SK-N-SH (cell line): ENCODE measurements at regions not wholly inside any gene's neighbourhood (a gene's known extent, or its start where the extent isn't known, plus 50 kb on each side); places are given as distances from the start of the nearest gene placed in this dataset.

Experiments
- EZH2phosphoT487 ChIP-seq: fragments of 200-600 bp; sonication (generic); IDR thresholded peaks from 2 replicates; pipeline ENCODE4 v1.6.1; 2017; ENCODE audit warnings: low read depth, mixed run types, mild to moderate bottlenecking, antibody characterized with exemption, moderate library complexity, borderline replicate concordance
- JUND ChIP-seq: IDR thresholded peaks from 2 replicates; pipeline ENCODE4 v1.4.0; 2012
- NRF1 ChIP-seq: IDR thresholded peaks from 2 replicates; pipeline ENCODE4 v1.6.1; 2012; ENCODE audit warnings: low read depth, mild to moderate bottlenecking, low read length
- RFX5 ChIP-seq: IDR thresholded peaks from 2 replicates; pipeline ENCODE4 v1.6.1; 2012; ENCODE audit warnings: mild to moderate bottlenecking, improper control_type of control experiment, low read length
- TAF1 ChIP-seq: IDR thresholded peaks from 2 replicates; pipeline ENCODE4 v1.6.1; 2012; ENCODE audit warnings: low read depth, mild to moderate bottlenecking, low read length, moderate library complexity, borderline replicate concordance
- TF ChIP-seq, protein P1 (sequence below): fragments of 200-600 bp; sonication (generic); IDR thresholded peaks from 2 replicates; pipeline ENCODE4 v1.6.1; 2017; ENCODE audit warnings: antibody characterized with exemption, mild to moderate bottlenecking, moderate library complexity
- TF ChIP-seq, protein P2 (sequence below): IDR thresholded peaks from 2 replicates; pipeline ENCODE4; 2012
- TF ChIP-seq, protein P3 (sequence below): fragments of 150-350 bp; IDR thresholded peaks from 2 replicates; pipeline ENCODE4 v1.6.1; 2016; ENCODE audit warnings: mild to moderate bottlenecking, low read depth, low read length
- TF ChIP-seq, protein P4 (sequence below): fragments of 150-350 bp; IDR thresholded peaks from 2 replicates; pipeline ENCODE4 v1.6.1; 2017; ENCODE audit warnings: antibody characterized with exemption, low read length, low read depth, borderline replicate concordance
- TF ChIP-seq, protein P5 (sequence below): IDR thresholded peaks from 2 replicates; pipeline ENCODE4 v1.4.0; 2012; ENCODE audit warnings: low read depth

DNA sequence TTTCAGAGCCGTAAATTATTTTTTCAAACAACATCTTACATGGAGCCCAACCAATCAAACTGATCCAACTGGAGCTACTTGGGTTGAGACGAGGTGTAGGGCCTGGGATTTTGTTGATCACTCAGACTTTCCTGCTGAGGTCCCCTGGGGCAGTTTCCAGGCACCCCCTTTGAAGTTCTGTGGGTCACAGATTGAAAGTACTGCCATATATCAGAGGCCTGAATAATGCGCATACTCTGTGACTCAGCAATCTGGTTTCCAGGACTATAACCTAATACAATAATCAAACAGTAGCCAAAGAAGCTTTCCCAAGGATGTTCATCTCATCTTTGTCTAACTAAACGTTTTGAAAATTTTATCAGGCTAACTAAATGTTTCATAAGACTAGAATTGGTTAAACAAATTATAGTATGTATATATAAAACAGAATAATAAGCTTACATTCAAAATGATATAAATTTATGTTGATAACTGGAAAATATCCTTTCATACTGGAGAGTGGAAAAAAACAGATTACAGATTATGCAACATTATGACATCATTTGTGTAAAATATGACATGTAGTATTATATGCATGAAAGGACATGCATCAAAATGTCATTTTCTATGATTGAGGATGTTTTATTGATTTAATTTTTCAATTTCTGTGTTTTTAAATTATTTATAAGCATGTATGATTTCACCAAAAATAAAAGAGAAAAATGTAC lies 617.1 kb downstream of the NTRK3 start:
- TF ChIP-seq, protein P1, sequence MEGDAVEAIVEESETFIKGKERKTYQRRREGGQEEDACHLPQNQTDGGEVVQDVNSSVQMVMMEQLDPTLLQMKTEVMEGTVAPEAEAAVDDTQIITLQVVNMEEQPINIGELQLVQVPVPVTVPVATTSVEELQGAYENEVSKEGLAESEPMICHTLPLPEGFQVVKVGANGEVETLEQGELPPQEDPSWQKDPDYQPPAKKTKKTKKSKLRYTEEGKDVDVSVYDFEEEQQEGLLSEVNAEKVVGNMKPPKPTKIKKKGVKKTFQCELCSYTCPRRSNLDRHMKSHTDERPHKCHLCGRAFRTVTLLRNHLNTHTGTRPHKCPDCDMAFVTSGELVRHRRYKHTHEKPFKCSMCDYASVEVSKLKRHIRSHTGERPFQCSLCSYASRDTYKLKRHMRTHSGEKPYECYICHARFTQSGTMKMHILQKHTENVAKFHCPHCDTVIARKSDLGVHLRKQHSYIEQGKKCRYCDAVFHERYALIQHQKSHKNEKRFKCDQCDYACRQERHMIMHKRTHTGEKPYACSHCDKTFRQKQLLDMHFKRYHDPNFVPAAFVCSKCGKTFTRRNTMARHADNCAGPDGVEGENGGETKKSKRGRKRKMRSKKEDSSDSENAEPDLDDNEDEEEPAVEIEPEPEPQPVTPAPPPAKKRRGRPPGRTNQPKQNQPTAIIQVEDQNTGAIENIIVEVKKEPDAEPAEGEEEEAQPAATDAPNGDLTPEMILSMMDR: no peak
- TF ChIP-seq NRF1: no peak
- TF ChIP-seq RFX5: no peak
- no peak for TF ChIP-seq TAF1
- TF ChIP-seq, protein P2, sequence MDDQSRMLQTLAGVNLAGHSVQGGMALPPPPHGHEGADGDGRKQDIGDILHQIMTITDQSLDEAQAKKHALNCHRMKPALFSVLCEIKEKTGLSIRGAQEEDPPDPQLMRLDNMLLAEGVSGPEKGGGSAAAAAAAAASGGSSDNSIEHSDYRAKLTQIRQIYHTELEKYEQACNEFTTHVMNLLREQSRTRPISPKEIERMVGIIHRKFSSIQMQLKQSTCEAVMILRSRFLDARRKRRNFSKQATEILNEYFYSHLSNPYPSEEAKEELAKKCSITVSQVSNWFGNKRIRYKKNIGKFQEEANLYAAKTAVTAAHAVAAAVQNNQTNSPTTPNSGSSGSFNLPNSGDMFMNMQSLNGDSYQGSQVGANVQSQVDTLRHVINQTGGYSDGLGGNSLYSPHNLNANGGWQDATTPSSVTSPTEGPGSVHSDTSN: no peak
- TF ChIP-seq, protein P3, sequence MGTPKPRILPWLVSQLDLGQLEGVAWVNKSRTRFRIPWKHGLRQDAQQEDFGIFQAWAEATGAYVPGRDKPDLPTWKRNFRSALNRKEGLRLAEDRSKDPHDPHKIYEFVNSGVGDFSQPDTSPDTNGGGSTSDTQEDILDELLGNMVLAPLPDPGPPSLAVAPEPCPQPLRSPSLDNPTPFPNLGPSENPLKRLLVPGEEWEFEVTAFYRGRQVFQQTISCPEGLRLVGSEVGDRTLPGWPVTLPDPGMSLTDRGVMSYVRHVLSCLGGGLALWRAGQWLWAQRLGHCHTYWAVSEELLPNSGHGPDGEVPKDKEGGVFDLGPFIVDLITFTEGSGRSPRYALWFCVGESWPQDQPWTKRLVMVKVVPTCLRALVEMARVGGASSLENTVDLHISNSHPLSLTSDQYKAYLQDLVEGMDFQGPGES: no peak
- TF ChIP-seq JUND: no peak
- TF ChIP-seq, protein P4, sequence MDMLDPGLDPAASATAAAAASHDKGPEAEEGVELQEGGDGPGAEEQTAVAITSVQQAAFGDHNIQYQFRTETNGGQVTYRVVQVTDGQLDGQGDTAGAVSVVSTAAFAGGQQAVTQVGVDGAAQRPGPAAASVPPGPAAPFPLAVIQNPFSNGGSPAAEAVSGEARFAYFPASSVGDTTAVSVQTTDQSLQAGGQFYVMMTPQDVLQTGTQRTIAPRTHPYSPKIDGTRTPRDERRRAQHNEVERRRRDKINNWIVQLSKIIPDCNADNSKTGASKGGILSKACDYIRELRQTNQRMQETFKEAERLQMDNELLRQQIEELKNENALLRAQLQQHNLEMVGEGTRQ: no peak
- TF ChIP-seq, protein P5, sequence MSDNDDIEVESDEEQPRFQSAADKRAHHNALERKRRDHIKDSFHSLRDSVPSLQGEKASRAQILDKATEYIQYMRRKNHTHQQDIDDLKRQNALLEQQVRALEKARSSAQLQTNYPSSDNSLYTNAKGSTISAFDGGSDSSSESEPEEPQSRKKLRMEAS: no peak
- TF ChIP-seq EZH2phosphoT487: no peak
